Neural cell (in vitro differentiated cells): ENCODE measurements at regions not wholly inside any gene's neighbourhood (a gene's known extent, or its start where the extent isn't known, plus 50 kb on each side); places are given as distances from the start of the nearest gene placed in this dataset.

Source experiments
- H2AFZ ChIP-seq: fragments of 200-600, 300-800 bp; sonication (generic), shearing (Covaris generic); 2 replicates; pipeline ENCODE4 v1.6.0; 2014; ENCODE audit warnings: low read depth, mild to moderate bottlenecking, antibody characterized with exemption, low read length, moderate library complexity
- H3F3A ChIP-seq: fragments of 200-600 bp; shearing (Covaris generic); 2 replicates; pipeline ENCODE4 v1.6.1; 2016; ENCODE audit warnings: mild to moderate bottlenecking, moderate library complexity, mixed read lengths, antibody characterized with exemption, low read length; ENCODE audit not compliant: insufficient read depth, poor library complexity, severe bottlenecking
- H3K27ac ChIP-seq: fragments of 200-600, 300-800 bp; sonication (generic), shearing (Covaris generic); 2 replicates; pipeline ENCODE4 v1.5.1; 2014; ENCODE audit warnings: mild to moderate bottlenecking, low read length, moderate library complexity
- H3K27me3 ChIP-seq: fragments of 300-800, 200-600 bp; sonication (generic), shearing (Covaris generic); 2 replicates; pipeline ENCODE4 v1.6.0; 2014; ENCODE audit warnings: mild to moderate bottlenecking, low read depth, low read length, moderate library complexity; ENCODE audit not compliant: insufficient read depth
- H3K36me3 ChIP-seq: fragments of 300-800, 200-600 bp; sonication (generic), shearing (Covaris generic); 2 replicates; pipeline ENCODE4 v1.5.1; 2014; ENCODE audit warnings: mild to moderate bottlenecking, antibody characterized with exemption, low read length, moderate library complexity; ENCODE audit not compliant: insufficient read depth
- H3K4me2 ChIP-seq: fragments of 300-800, 200-600 bp; sonication (generic), shearing (Covaris generic); 2 replicates; pipeline ENCODE4 v1.6.0; 2014; ENCODE audit warnings: mild to moderate bottlenecking, low read length
- H3K4me3 ChIP-seq: fragments of 300-800, 200-600 bp; sonication (generic), shearing (Covaris generic); 2 replicates; pipeline ENCODE4 v1.5.1; 2014; ENCODE audit warnings: mild to moderate bottlenecking, low read length, moderate library complexity
- H3K79me2 ChIP-seq: fragments of 200-600 bp; shearing (Covaris generic); replicated peaks from 2 replicates; pipeline ENCODE4 v1.6.0; 2014; ENCODE audit warnings: mild to moderate bottlenecking, low read length, moderate library complexity; ENCODE audit not compliant: insufficient read depth
- H3K9ac ChIP-seq: fragments of 300-800, 200-600 bp; sonication (generic), shearing (Covaris generic); 2 replicates; pipeline ENCODE4 v1.6.1; 2016; ENCODE audit warnings: mild to moderate bottlenecking, low read length, mixed read lengths
- H3K9me2 ChIP-seq: fragments of 200-600 bp; shearing (Covaris generic); 2 replicates; pipeline ENCODE4 v1.6.1; 2016; ENCODE audit warnings: mild to moderate bottlenecking, low read length, mixed read lengths; ENCODE audit not compliant: insufficient read depth
- H3K9me3 ChIP-seq: fragments of 200-600, 300-800 bp; sonication (generic), shearing (Covaris generic); 2 replicates; pipeline ENCODE4 v1.6.1; 2016; ENCODE audit warnings: mild to moderate bottlenecking, mixed run types, low read length, moderate library complexity, mixed read lengths
- H4K20me1 ChIP-seq: fragments of 200-600 bp; shearing (Covaris generic); 2 replicates; pipeline ENCODE4 v1.6.1; 2016; ENCODE audit warnings: mild to moderate bottlenecking, mixed run types; ENCODE audit not compliant: insufficient read depth
- CTCF ChIP-seq: fragments of 450-650 bp; IDR thresholded peaks from 2 replicates; pipeline ENCODE4 v1.5.1; 2014; ENCODE audit warnings: antibody characterized with exemption, mild to moderate bottlenecking, moderate library complexity; ENCODE audit not compliant: poor library complexity, severe bottlenecking
- EP300 ChIP-seq: fragments of 450-650 bp; conservative IDR thresholded peaks from 2 replicates; pipeline ENCODE4 v1.6.1; 2014; ENCODE audit warnings: antibody characterized with exemption, mild to moderate bottlenecking, moderate library complexity; ENCODE audit not compliant: poor library complexity, severe bottlenecking
- EZH2 ChIP-seq: fragments of 200-600, 300-800 bp; shearing (Covaris generic), sonication (generic); IDR thresholded peaks from 2 replicates; pipeline ENCODE4 v1.6.1; 2014; ENCODE audit warnings: antibody characterized with exemption, low read length, borderline replicate concordance, mild to moderate bottlenecking; ENCODE audit not compliant: insufficient read depth, poor library complexity, severe bottlenecking
- MXI1 ChIP-seq: fragments of 450-650 bp; conservative IDR thresholded peaks from 2 replicates; pipeline ENCODE4 v1.6.1; 2014; ENCODE audit warnings: antibody characterized with exemption, mild to moderate bottlenecking; ENCODE audit not compliant: poor library complexity, severe bottlenecking
- POLR2AphosphoS5 ChIP-seq: IDR thresholded peaks from 2 replicates; pipeline ENCODE4 v1.6.1; 2012
- RAD21 ChIP-seq: fragments of 450-650 bp; conservative IDR thresholded peaks from 2 replicates; pipeline ENCODE4 v1.6.1; 2014; ENCODE audit warnings: antibody characterized with exemption, mild to moderate bottlenecking, moderate library complexity
- REST ChIP-seq: IDR thresholded peaks from 2 replicates; pipeline ENCODE4 v1.6.1; 2012; ENCODE audit warnings: borderline replicate concordance
- SMC3 ChIP-seq: fragments of 450-650 bp; conservative IDR thresholded peaks from 2 replicates; pipeline ENCODE4 v1.6.1; 2014; ENCODE audit warnings: antibody characterized with exemption, mild to moderate bottlenecking, moderate library complexity; ENCODE audit not compliant: poor library complexity
- TAF1 ChIP-seq: IDR thresholded peaks from 2 replicates; pipeline ENCODE4 v1.6.1; 2012; ENCODE audit warnings: low read depth

- Histone ChIP-seq H3K4me2 (no peak overlapping the region), H3K36me3 (no peaks in the 10 kb centered on the region), H3K79me2 (no peaks in the 10 kb centered on the region), H3K27me3 (no peaks in the 10 kb centered on the region), H2AFZ (no peak overlapping the region), H3K27ac (no peak overlapping the region), H3K4me3 (no peak overlapping the region), H3K9me3 (no peaks in the 10 kb centered on the region), H3K9ac (no peak overlapping the region), H3K9me2 (no peaks in the 10 kb centered on the region), H3F3A (no peaks in the 10 kb centered on the region), H4K20me1 (no peaks in the 10 kb centered on the region)
- TF ChIP-seq REST = no peak
- TF ChIP-seq SMC3 = no peak
- TF ChIP-seq MXI1 = no peak
- no peak for TF ChIP-seq TAF1
- no peak for TF ChIP-seq EP300
- no peak for TF ChIP-seq CTCF
- no peak for TF ChIP-seq EZH2
- TF ChIP-seq RAD21 = no peak
- no peak for TF ChIP-seq POLR2AphosphoS5
Observed at GRCh38 chr10:94211169-94211510, 151.6 kb downstream of the NOC3L start.

DNA sequence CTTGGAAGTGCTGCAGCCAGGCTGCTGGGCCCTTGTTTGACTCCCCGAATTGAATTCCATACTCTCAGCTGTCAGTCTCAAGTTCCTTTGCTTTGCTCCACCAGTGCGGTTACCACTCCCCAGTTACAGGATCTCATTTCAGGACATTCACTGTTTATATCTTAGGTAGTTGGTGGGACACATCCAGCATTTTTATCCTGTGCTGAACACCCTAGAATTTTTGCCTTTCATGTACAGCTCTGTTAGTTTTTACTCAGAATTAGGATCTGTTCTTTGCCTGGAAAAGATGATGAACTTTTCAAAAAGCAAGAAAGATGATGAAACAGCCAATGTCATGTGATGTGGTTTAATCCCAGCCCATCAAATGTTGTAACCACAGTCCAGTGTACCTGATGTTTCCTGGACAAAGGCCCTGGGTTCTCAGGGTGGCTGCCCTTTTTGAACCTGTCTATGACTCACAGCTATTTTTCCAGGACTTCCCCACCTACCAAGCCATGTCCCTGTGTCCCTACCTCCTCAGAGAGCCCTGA, 149.7 kb downstream of the NOC3L start:
- TF ChIP-seq MXI1 = no peak
- no peak for TF ChIP-seq CTCF
- TF ChIP-seq REST = no peak
- TF ChIP-seq POLR2AphosphoS5 = no peak
- no peak for TF ChIP-seq TAF1
- no peak for TF ChIP-seq RAD21
- no peak for TF ChIP-seq SMC3
- no peak for TF ChIP-seq EP300
- no peak for TF ChIP-seq EZH2
- no peaks in the 10 kb centered on the region for H3K79me2 ChIP-seq

More for the DNA sequence above, 149.7 kb downstream of the NOC3L start:
- H3K36me3 ChIP-seq = no peaks in the 10 kb centered on the region
- no peaks in the 10 kb centered on the region for H4K20me1 ChIP-seq
- H3K27me3 ChIP-seq = no peaks in the 10 kb centered on the region
- H3K9me2 ChIP-seq = no peaks in the 10 kb centered on the region
- H2AFZ ChIP-seq = no peak overlapping the region
- no peak overlapping the region for H3K9ac ChIP-seq
- H3K9me3 ChIP-seq = no peaks in the 10 kb centered on the region
- H3K27ac ChIP-seq = no peak overlapping the region
- H3K4me2 ChIP-seq = no peak overlapping the region
- no peak overlapping the region for H3K4me3 ChIP-seq
- H3F3A ChIP-seq = no peaks in the 10 kb centered on the region
